ENCODE measurements at regions not wholly inside any gene's neighbourhood (a gene's known extent, or its start where the extent isn't known, plus 50 kb on each side); places are given as distances from the start of the nearest gene placed in this dataset.

- no peak for DNase-seq (ENCODE audit: low spot score)
- TF ChIP-seq, protein P1, sequence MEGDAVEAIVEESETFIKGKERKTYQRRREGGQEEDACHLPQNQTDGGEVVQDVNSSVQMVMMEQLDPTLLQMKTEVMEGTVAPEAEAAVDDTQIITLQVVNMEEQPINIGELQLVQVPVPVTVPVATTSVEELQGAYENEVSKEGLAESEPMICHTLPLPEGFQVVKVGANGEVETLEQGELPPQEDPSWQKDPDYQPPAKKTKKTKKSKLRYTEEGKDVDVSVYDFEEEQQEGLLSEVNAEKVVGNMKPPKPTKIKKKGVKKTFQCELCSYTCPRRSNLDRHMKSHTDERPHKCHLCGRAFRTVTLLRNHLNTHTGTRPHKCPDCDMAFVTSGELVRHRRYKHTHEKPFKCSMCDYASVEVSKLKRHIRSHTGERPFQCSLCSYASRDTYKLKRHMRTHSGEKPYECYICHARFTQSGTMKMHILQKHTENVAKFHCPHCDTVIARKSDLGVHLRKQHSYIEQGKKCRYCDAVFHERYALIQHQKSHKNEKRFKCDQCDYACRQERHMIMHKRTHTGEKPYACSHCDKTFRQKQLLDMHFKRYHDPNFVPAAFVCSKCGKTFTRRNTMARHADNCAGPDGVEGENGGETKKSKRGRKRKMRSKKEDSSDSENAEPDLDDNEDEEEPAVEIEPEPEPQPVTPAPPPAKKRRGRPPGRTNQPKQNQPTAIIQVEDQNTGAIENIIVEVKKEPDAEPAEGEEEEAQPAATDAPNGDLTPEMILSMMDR (IDR thresholded peaks at IDR 0.05; ENCODE audit: extremely low read depth, missing control alignments), result no peak
Measured at GRCh38 chr1:95509989-95510388, 276.0 kb downstream of the RWDD3 start.

- TF ChIP-seq, protein P1 (IDR thresholded peaks at IDR 0.05; ENCODE audit: extremely low read depth, missing control alignments), result no peak
- no peak for DNase-seq (ENCODE audit: low spot score)
Measured at GRCh38 chr1:95512925-95513324, 278.9 kb downstream of the RWDD3 start.

GRCh38 chr1:95517506-95517905, 283.5 kb downstream of the RWDD3 start:
- TF ChIP-seq, protein P1 (IDR thresholded peaks at IDR 0.05; ENCODE audit: extremely low read depth, missing control alignments), result no peak
- no peak for DNase-seq (ENCODE audit: low spot score)

DNA sequence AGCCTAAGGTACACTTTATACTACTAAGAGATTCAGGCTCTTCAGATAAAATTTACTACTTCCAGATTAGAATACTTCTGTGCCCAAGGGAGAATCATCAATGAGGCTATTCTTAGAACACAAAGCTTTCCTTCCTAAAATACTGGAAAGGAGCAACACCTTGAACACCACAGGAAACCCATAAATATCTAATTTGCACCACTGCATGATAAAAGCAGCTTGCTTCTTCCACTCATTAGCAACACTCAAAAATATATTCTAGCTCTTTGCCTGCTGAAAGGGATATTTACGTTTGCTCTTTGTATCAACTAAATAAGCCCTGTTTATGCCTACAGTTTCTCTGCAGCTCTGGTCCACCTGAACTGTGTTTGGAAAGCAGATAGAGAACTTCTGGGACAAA, 284.3 kb downstream of the RWDD3 start:
- TF ChIP-seq, protein P1 (IDR thresholded peaks at IDR 0.05; ENCODE audit: extremely low read depth, missing control alignments), result no peak
- DNase-seq (ENCODE audit: low spot score), result no peak

DNA sequence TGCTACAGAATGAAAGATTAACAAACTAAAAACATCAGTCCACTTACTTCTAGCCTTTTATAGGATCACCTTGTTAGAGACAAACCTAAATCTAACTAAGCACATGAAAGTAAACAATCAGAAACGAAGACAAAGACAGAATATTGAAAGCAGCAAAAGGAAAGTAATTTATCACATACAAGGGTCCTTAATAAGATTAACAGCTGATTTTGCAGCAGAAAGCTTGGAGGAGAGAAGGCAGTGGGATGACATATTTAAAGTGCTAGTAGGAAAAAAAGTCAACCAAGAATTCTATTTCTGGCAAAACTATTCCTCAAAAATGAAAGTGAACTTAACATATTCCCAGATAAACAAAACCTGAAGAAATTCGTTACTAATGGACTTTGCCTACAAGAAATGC, 286.4 kb downstream of the RWDD3 start:
- TF ChIP-seq, protein P1 (IDR thresholded peaks at IDR 0.05; ENCODE audit: extremely low read depth, missing control alignments), result no peak
- no peak for DNase-seq (ENCODE audit: low spot score)

DNA sequence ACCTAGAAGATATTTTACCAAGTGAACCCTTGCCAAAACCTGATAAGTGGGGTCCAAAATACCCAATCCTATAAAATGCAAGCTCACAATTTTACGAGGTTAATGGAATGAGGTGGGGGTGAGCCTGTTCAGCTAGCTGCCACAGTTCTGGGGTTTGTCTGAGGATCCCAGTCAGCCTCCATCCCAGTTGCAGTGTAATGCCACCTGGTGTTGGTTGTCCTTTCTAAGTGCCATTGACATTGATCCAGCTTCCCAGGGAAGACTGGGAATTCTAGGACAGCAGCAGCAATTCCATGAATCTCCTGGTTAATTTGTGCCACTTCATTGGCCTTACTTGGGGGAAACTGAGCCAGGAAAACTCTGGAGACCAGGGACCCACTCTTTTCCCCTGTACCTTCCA, 298.3 kb downstream of the RWDD3 start:
- DNase-seq (ENCODE audit: low spot score), result no peak
- TF ChIP-seq, protein P1 (IDR thresholded peaks at IDR 0.05; ENCODE audit: extremely low read depth, missing control alignments), result no peak

DNA sequence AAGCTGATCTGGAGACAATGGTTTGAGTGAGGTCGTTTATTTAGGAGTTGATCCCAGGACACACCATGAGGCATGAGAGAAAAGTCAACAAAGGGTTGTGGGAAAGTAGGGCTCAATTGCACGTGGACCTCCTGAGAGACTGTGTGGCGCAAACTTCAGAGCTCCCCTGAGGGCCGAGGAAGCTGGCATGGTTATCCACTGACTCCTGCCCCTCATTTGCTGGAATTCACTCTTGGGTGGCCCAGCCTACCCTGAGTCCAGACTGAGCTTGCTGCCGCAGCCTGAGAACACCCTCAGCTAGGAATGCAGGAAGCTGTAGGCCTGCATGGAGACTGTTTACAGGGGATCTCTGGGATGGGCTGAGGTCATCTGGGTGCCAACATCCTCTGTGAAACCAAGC, 301.0 kb downstream of the RWDD3 start:
- DNase-seq (ENCODE audit: low spot score), result no peak
- TF ChIP-seq, protein P1 (IDR thresholded peaks at IDR 0.05; ENCODE audit: extremely low read depth, missing control alignments), result no peak

All from GM20000 (cell line).